Activated CD8-positive, alpha-beta memory T cell treated with anti-CD3 and anti-CD28 coated beads, Interleukin-2, amount 10 ng/mL, durations not matched to agents 7 days and 5 days (primary cell): ENCODE measurements at regions not wholly inside any gene's neighbourhood (a gene's known extent, or its start where the extent isn't known, plus 50 kb on each side); places are given as distances from the start of the nearest gene placed in this dataset.

ENCODE experiments used
- ATAC-seq: fragments of 150-1000 bp; cut with Tn5 transposase; one replicate; pipeline ENCODE4 v1.10.0; 2021; ENCODE audit warnings: moderate library complexity
- CTCF ChIA-PET: fragments of 350-600 bp; sonication (Branson Sonifier 250); formaldehyde crosslinking; loops from one replicate; lab custom pipeline; 2021; ENCODE audit warnings: antibody characterized with exemption; lab: Charles Lee
- DNase-seq: peaks from one replicate; pipeline ENCODE4 v3.0.0-alpha.2; 2020
- H3K27ac Mint-ChIP-seq: one replicate; pipeline ENCODE4 v1.8.0; 2021; ENCODE audit warnings: mild to moderate bottlenecking, mixed read lengths
- H3K27me3 Mint-ChIP-seq: one replicate; pipeline ENCODE4 v1.8.0; 2021; ENCODE audit warnings: mixed read lengths
- H3K36me3 Mint-ChIP-seq: one replicate; pipeline ENCODE4 v1.8.0; 2021; ENCODE audit warnings: mild to moderate bottlenecking, mixed read lengths
- H3K4me1 Mint-ChIP-seq: one replicate; pipeline ENCODE4 v1.8.0; 2021; ENCODE audit warnings: mixed read lengths
- H3K4me3 Mint-ChIP-seq: one replicate; pipeline ENCODE4 v1.8.0; 2021; ENCODE audit warnings: mild to moderate bottlenecking, moderate library complexity, mixed read lengths
- H3K9me3 Mint-ChIP-seq: one replicate; pipeline ENCODE4 v1.8.0; 2022; ENCODE audit warnings: low read depth, mixed read lengths

DNA sequence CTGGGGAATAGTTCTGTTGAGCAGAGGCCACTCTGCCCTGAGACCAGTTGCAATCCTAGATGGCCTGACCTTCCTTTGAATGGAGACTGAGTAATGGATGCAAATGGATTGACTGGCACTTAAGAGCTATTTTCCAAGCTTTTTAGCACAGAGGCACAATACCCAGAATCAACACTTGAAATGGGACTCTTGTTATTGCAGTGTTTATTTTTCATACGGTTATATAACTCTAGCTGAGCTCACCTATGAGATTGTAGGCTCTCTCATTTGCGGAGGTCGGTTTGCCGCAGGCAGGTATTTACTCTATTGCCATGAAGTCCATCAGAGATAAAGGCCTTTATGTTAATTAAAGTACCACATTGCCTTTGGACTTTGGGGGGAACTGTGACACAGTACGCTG, 422.3 kb upstream of the CELF4 start:
- Mint-ChIP-seq H3K27ac (no peak overlapping the region), H3K9me3 (no peaks in the 10 kb centered on the region), H3K27me3 (no peaks in the 10 kb centered on the region), H3K4me3 (no peak overlapping the region), H3K36me3 (no peaks in the 10 kb centered on the region), H3K4me1 (no peaks in the 10 kb centered on the region)
- no peak for DNase-seq
- CTCF ChIA-PET, result no interaction called here
- no peak for ATAC-seq

DNA sequence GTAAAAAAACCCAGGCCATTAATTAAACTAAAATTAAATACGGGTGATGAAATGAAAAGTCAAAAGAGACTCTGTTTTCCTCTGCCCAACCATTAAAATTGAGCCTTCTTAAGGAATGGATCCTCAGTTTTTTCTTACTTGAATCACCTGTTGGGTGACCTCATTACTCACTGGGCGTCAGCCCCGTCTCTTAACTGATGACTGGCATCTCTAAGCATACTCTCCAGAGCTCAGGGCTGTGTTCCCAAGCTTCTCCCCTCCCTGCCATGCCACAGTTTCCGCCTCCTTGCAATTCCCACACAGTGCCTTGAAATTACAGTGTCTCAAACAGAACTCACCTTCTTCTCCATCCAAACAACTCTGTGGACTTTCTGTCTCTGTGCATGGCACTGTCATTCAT, 421.1 kb upstream of the CELF4 start:
- Mint-ChIP-seq H3K4me3 (no peak overlapping the region), H3K4me1 (no peaks in the 10 kb centered on the region), H3K9me3 (no peaks in the 10 kb centered on the region), H3K36me3 (no peaks in the 10 kb centered on the region), H3K27ac (no peak overlapping the region), H3K27me3 (no peaks in the 10 kb centered on the region)
- no peak for ATAC-seq
- CTCF ChIA-PET, result no interaction called here
- DNase-seq, result no peak

DNA sequence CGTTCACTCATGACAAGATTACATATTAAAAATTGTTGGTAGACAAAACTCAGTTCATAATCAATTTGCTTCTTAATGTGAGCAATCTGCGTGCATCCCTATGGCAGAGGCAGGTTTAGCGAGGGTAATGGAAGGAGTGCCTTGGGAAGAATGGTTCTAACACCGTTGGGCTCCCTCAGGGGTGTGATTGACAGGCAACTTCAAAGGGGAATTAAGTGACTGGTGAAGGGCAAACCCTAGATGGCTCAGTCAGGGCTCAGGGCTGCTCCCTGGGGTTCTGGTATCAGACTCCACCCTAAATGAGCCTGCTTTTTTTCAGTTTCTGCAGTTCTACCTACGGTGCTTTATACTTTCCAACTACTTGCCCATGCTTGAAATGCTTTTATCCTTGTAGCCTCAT, 419.5 kb upstream of the CELF4 start:
- no peaks in the 10 kb centered on the region for H3K27me3 Mint-ChIP-seq
- ATAC-seq, result no peak

DNA sequence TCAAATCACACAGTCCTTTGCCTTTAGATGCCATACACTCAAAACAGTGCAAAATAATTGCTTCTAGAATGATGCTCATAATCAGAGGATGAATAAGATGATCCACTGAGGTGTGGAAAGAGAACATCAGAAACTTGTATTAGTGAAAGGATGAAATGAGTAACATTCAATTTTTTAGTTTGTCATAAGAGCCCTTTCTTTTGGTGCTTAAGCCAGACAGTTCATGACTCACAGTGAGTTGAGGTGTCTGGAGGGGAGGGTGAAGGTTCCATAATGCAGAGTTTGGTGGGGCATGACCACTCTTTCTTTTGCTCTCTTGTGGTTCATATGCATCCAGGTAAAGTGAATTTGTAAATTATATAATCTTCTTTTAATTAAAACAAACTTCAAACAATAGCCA, 415.0 kb upstream of the CELF4 start:
- Mint-ChIP-seq H3K9me3 (peaks cover 5% of the 10 kb centered on the region), H3K27ac (no peak overlapping the region), H3K36me3 (no peaks in the 10 kb centered on the region), H3K27me3 (no peaks in the 10 kb centered on the region), H3K4me3 (no peak overlapping the region), H3K4me1 (no peaks in the 10 kb centered on the region)
- no peak for DNase-seq
- ATAC-seq, result no peak
- CTCF ChIA-PET, result no interaction called here

More for the DNA sequence above, 419.5 kb upstream of the CELF4 start:
- no peak overlapping the region for H3K27ac Mint-ChIP-seq
- H3K9me3 Mint-ChIP-seq, result no peaks in the 10 kb centered on the region
- no peak overlapping the region for H3K4me3 Mint-ChIP-seq
- no peaks in the 10 kb centered on the region for H3K36me3 Mint-ChIP-seq
- DNase-seq, result no peak
- CTCF ChIA-PET, result no interaction called here
- H3K4me1 Mint-ChIP-seq, result no peaks in the 10 kb centered on the region

DNA sequence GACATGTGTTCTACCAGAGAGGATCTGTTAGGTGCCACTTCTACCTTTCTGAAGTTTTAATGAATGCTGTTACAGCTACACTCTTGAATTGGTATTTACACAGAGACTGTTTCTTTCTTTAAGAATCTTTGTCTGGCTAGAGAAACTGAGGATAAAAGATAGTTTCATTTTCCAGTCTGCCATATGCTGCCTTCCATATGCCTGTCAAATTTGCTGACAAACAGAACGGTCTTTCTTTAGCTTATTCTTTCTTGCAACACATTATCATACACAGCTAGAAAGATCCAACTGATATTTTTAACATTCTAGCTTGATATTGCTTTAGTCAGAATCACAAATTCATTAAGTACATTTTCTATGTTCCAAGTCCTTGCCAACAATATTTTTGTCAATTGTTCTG, 409.8 kb upstream of the CELF4 start:
- CTCF ChIA-PET, result no interaction called here
- Mint-ChIP-seq H3K27ac (no peak overlapping the region), H3K27me3 (no peaks in the 10 kb centered on the region), H3K4me1 (no peaks in the 10 kb centered on the region), H3K9me3 (peaks cover 12% of the 10 kb centered on the region), H3K36me3 (no peaks in the 10 kb centered on the region), H3K4me3 (no peak overlapping the region)
- DNase-seq, result no peak
- no peak for ATAC-seq

DNA sequence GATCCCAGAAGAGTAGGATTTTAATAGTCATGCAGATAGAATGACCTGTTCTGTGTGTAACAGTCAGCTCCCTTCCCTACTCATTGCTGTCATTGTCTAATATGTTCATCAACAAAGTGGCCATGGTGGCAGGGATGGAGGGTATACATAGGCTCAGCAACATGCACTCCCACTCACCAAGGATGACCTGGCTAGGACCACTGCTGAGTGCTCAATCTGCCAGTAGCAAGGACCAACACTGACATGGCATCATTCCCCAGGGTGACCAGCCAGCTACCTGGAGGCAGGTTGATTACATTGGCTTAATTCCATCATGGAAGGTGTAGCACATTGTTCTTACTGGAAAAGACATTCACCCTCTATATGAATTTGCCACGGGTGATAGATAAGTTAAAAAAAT, 401.7 kb upstream of the CELF4 start:
- Mint-ChIP-seq H3K27ac (no peak overlapping the region), H3K4me1 (no peaks in the 10 kb centered on the region), H3K27me3 (no peaks in the 10 kb centered on the region), H3K4me3 (no peak overlapping the region), H3K36me3 (no peaks in the 10 kb centered on the region), H3K9me3 (peaks cover 14% of the 10 kb centered on the region)
- CTCF ChIA-PET, result no interaction called here
- ATAC-seq (no peak), DNase-seq (no peak)

DNA sequence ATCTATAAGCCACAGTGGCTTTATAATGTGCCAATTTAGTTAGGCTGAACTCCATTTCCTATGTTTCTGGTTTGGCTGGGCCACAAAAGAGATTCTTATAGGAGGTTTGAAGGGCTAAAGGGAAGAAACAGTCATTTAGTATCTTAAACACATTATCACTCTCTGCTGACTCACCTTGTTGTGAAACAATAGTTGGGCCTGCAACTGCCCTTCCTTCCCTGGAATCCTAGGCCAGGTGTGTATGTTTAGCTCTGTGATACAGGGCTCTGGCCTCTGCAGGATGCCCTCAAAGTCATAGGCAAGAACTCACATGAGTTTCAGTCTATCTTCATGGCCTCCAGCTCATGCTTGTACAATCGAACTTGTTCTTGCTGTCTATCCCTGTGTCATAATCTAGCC, 400.0 kb upstream of the CELF4 start:
- DNase-seq, result no peak
- CTCF ChIA-PET, result no interaction called here
- H3K27ac Mint-ChIP-seq, result no peak overlapping the region

DNA sequence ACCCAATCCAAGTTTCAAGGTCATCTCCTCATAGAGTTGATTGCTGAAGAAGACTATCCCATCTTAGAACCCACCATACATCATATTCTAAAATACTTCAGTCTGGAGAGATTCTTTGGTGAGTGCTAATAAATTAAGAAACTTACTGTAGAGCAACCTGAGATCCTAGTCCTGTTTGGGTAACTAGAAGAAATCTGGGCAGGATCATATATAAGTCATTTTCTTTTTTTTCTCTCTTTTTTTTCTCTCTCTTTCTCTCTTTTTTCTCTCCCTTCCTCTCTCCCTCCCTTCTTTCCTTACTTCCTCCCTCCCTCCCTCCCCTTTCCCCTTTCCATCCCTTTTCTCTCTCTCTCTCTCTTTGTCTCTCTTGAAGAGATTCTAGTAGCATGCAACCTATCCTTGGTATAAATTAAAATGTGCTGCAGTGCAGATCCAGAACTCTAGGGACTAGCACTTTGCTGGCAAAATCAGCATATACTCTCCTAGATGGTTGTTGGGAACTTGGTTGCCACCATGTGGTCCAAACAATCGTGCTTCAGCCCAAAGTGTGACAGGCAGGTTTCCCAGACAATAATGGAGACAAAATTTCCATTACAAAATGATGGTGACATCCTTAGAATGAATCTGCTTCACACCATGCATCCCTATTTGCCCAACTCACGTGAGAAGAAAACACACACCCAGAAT, 399.4 kb upstream of the CELF4 start:
- no peak overlapping the region for H3K4me3 Mint-ChIP-seq
- peaks cover 11% of the 10 kb centered on the region for H3K9me3 Mint-ChIP-seq
- DNase-seq (no peak), ATAC-seq (no peak)
- CTCF ChIA-PET, result no interaction called here
- H3K27me3 Mint-ChIP-seq, result no peaks in the 10 kb centered on the region
- H3K4me1 Mint-ChIP-seq, result no peaks in the 10 kb centered on the region
- H3K27ac Mint-ChIP-seq, result no peak overlapping the region
- H3K36me3 Mint-ChIP-seq, result no peaks in the 10 kb centered on the region

More for the DNA sequence above, 400.0 kb upstream of the CELF4 start:
- no peak for ATAC-seq
- H3K27me3 Mint-ChIP-seq, result no peaks in the 10 kb centered on the region
- H3K36me3 Mint-ChIP-seq, result no peaks in the 10 kb centered on the region
- peaks cover 11% of the 10 kb centered on the region for H3K9me3 Mint-ChIP-seq
- no peaks in the 10 kb centered on the region for H3K4me1 Mint-ChIP-seq
- no peak overlapping the region for H3K4me3 Mint-ChIP-seq

DNA sequence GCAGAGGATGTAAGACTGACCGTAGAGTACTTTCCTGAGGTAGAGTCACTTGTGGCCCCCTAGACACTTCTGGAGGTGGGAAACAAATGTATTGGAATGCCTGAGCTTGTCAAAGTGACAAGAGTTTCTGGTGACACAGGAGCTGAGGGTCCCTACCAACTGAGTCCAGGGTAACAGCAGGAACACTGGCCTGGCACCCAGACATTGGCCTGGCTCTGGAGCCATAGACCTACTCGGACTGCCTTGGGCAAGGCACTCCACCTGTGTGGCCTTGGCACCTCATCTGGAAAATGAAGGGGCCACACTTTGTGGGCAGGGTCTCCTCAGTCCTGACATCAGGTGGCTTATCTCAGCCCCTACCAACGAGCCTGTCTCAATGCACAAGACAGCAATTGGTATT, 398.2 kb upstream of the CELF4 start:
- Mint-ChIP-seq H3K9me3 (peaks cover 8% of the 10 kb centered on the region), H3K4me3 (no peak overlapping the region), H3K36me3 (no peaks in the 10 kb centered on the region), H3K27ac (no peak overlapping the region), H3K4me1 (no peaks in the 10 kb centered on the region), H3K27me3 (no peaks in the 10 kb centered on the region)
- ATAC-seq (no peak), DNase-seq (no peak)
- CTCF ChIA-PET, result no interaction called here

DNA sequence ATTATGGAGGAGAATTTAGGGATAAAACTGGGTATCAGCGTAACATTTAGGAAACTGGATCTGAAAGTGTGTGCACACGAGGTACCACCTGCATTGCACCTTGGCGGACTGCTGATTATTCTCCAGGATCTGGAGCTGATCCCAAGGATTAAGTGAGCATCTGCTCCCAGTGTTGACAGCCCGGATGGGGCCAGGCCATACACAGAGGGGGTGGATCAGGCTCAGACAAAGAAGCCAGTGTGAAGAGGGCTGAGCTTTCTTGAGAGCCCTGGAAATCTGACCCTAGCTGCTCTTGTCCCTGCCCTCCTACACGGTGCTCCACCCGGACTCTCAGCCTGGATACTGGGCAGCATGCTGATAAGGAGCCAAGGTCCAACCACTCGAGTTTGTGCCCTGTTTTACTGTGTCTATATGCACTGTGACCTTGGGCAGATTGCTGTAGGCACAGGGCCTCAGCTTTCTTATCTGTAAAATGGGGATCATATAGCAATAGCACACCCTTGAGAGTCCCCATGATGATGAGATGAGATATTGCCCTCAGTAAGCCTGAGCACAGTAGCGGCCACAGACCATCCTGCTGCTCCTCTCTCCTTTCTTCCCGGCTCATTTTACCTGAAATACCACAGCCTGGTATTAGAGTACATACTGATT, 396.8 kb upstream of the CELF4 start:
- ATAC-seq, result no peak
- Mint-ChIP-seq H3K4me3 (no peak overlapping the region), H3K4me1 (no peaks in the 10 kb centered on the region), H3K9me3 (peaks cover 13% of the 10 kb centered on the region), H3K36me3 (no peaks in the 10 kb centered on the region), H3K27ac (no peak overlapping the region), H3K27me3 (no peaks in the 10 kb centered on the region)
- CTCF ChIA-PET, result no interaction called here
- no peak for DNase-seq

DNA sequence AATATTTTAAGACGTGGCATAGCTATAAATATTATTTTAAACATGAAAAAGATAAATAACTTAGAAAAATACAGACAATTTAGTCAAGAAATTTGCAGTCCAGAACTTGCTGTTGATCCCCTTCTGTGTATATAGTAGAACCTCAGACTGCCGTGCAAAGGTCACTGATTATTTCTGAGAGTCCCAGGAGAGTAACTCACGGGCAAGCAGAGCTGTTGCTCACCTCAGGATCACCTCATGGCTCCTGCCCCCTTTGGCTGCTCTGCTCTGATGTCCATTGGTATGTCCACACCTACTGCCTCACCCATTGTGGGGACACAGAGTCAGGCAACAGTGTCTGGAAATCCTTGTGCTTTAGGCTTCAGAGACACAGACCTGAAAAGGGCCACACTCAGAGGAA, 392.9 kb upstream of the CELF4 start:
- H3K27ac Mint-ChIP-seq, result no peak overlapping the region
- H3K4me3 Mint-ChIP-seq, result no peak overlapping the region
- ATAC-seq (no peak), DNase-seq (no peak)
- no peaks in the 10 kb centered on the region for H3K36me3 Mint-ChIP-seq
- CTCF ChIA-PET, result no interaction called here
- H3K9me3 Mint-ChIP-seq, result peaks cover 9% of the 10 kb centered on the region
- H3K4me1 Mint-ChIP-seq, result no peaks in the 10 kb centered on the region
- H3K27me3 Mint-ChIP-seq, result no peaks in the 10 kb centered on the region

DNA sequence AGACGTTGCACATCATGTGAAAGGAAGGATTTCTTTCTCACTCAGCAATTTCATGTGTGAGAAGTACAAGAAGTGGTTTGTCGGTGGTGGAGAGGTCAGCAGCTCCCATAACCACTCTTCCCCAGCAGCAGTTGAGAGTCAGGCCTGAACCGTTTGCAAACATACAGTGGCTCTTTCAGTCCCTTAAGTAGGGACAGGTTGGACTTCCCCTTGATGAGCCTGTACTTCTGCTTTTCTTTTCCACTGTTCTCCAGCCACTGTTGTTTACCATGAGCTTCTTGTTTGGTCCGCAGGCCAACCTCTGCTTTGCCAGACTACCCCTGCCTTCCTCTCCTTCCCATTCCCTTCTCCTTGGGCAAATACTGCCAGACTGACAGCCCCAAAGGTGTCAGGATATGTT, 391.3 kb upstream of the CELF4 start:
- H3K9me3 Mint-ChIP-seq, result peaks cover 5% of the 10 kb centered on the region
- no peaks in the 10 kb centered on the region for H3K4me1 Mint-ChIP-seq
- no peaks in the 10 kb centered on the region for H3K27me3 Mint-ChIP-seq
- no peak overlapping the region for H3K27ac Mint-ChIP-seq
- no peak for ATAC-seq
- no peaks in the 10 kb centered on the region for H3K36me3 Mint-ChIP-seq
- CTCF ChIA-PET, result no interaction called here
- no peak for DNase-seq
- H3K4me3 Mint-ChIP-seq, result no peak overlapping the region

DNA sequence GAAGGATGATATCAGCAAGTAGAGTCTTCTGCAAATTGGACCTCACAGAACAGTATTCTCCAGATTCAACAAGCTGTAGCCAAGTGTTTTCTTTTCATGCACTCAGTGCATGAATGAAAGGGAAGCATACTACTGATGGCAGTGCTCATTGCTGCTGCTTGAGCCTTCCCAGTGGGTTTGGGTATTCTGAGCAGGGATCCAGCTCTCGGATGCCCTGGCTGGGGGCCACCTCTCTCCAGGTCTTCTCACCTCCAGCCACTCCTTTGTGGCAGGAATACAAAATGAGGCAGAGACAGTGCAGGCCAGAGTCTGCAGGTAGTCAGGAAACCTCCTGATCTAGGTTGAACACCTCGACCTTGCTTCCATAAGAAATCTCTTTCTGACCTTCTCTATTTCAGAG, 390.4 kb upstream of the CELF4 start:
- no peak for DNase-seq
- Mint-ChIP-seq H3K9me3 (peaks cover 5% of the 10 kb centered on the region), H3K4me3 (no peak overlapping the region), H3K4me1 (no peaks in the 10 kb centered on the region), H3K36me3 (no peaks in the 10 kb centered on the region), H3K27ac (no peak overlapping the region), H3K27me3 (no peaks in the 10 kb centered on the region)
- no peak for ATAC-seq
- CTCF ChIA-PET, result no interaction called here

DNA sequence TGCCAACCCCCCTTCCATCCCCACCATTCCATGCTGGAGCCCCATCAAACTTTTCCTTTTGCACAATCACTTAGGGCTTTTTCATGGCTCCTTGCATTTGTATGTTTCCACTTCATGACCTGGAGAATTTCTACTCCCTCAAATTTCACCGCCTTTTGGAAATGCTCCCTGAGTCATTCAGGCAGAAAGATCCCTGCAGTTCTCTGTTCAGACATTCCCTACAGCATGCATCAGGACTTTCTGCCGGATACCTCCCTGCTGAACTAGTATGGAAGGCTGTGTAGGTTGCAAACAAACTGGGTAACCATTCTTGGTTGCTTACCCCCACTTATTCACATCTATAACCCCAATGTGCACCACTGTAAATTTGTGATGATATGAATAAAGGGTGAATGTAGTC, 389.6 kb upstream of the CELF4 start:
- H3K27me3 Mint-ChIP-seq, result no peaks in the 10 kb centered on the region
- H3K4me3 Mint-ChIP-seq, result no peak overlapping the region
- no peaks in the 10 kb centered on the region for H3K4me1 Mint-ChIP-seq
- DNase-seq, result no peak
- no peaks in the 10 kb centered on the region for H3K36me3 Mint-ChIP-seq
- peaks cover 7% of the 10 kb centered on the region for H3K9me3 Mint-ChIP-seq
- H3K27ac Mint-ChIP-seq, result no peak overlapping the region
- no peak for ATAC-seq
- CTCF ChIA-PET, result no interaction called here
